ENCODE measurements at regions not wholly inside any gene's neighbourhood (a gene's known extent, or its start where the extent isn't known, plus 50 kb on each side); places are given as distances from the start of the nearest gene placed in this dataset.

GRCh38 chr3:20569310-20569709 is 383.3 kb upstream of the SGO1 start:
- Histone ChIP-seq H3K4me1 (ENCODE audit: insufficient read depth, low read length, poor library complexity, severe bottlenecking) (no peaks in the 10 kb centered on the region), H3K4me2 (ENCODE audit: low read depth, low read length, poor library complexity, severe bottlenecking) (no peak overlapping the region), H4K20me1 (ENCODE audit: insufficient read depth, low read length, poor library complexity, severe bottlenecking) (no peaks in the 10 kb centered on the region), H2AFZ (ENCODE audit: low read length) (no peak overlapping the region), H3K9ac (ENCODE audit: low read depth, low read length, poor library complexity, severe bottlenecking) (no peak overlapping the region), H3K9me3 (ENCODE audit: insufficient read depth, low read depth, low read length) (no peaks in the 10 kb centered on the region), H3K4me3 (ENCODE audit: low read length, poor library complexity, severe bottlenecking) (no peak overlapping the region), H3K27me3 (ENCODE audit: insufficient read depth, low read length, poor library complexity, severe bottlenecking) (no peaks in the 10 kb centered on the region), H3K79me2 (ENCODE audit: insufficient read depth, low read length) (no peaks in the 10 kb centered on the region), H3F3A (ENCODE audit: low read depth) (no peaks in the 10 kb centered on the region), H3K9me2 (replicated peaks; ENCODE audit: low read depth, low read length) (no peaks in the 10 kb centered on the region), H3K36me3 (ENCODE audit: insufficient read depth, low read length) (no peaks in the 10 kb centered on the region)
- TF ChIP-seq EZH2phosphoT487 (IDR thresholded peaks at IDR 0.05; ENCODE audit: borderline replicate concordance) = no peak

- Histone ChIP-seq H3K9me2 (replicated peaks; ENCODE audit: low read depth, low read length) (no peaks in the 10 kb centered on the region), H4K20me1 (ENCODE audit: insufficient read depth, low read length, poor library complexity, severe bottlenecking) (no peaks in the 10 kb centered on the region), H3K36me3 (ENCODE audit: insufficient read depth, low read length) (no peaks in the 10 kb centered on the region), H3K79me2 (ENCODE audit: insufficient read depth, low read length) (no peaks in the 10 kb centered on the region), H2AFZ (ENCODE audit: low read length) (no peak overlapping the region), H3K4me2 (ENCODE audit: low read depth, low read length, poor library complexity, severe bottlenecking) (no peak overlapping the region), H3K4me1 (ENCODE audit: insufficient read depth, low read length, poor library complexity, severe bottlenecking) (no peaks in the 10 kb centered on the region), H3K9me3 (ENCODE audit: insufficient read depth, low read depth, low read length) (no peaks in the 10 kb centered on the region), H3K4me3 (ENCODE audit: low read length, poor library complexity, severe bottlenecking) (no peak overlapping the region), H3F3A (ENCODE audit: low read depth) (no peaks in the 10 kb centered on the region), H3K9ac (ENCODE audit: low read depth, low read length, poor library complexity, severe bottlenecking) (no peak overlapping the region), H3K27me3 (ENCODE audit: insufficient read depth, low read length, poor library complexity, severe bottlenecking) (no peaks in the 10 kb centered on the region)
- TF ChIP-seq EZH2phosphoT487 (IDR thresholded peaks at IDR 0.05; ENCODE audit: borderline replicate concordance) = no peak
Observed at GRCh38 chr3:20564966-20565365, 379.0 kb upstream of the SGO1 start.

- H3K9me2 ChIP-seq (replicated peaks; ENCODE audit: low read depth, low read length) = no peaks in the 10 kb centered on the region
- no peak for TF ChIP-seq EZH2phosphoT487 (IDR thresholded peaks at IDR 0.05; ENCODE audit: borderline replicate concordance)
- no peak for TF ChIP-seq CTCF (conservative IDR thresholded peaks at IDR 0.05; ENCODE audit: low read length)
- no peaks in the 10 kb centered on the region for H3K27me3 ChIP-seq (ENCODE audit: insufficient read depth, low read length, poor library complexity, severe bottlenecking)
- no peak overlapping the region for H3K9ac ChIP-seq (ENCODE audit: low read depth, low read length, poor library complexity, severe bottlenecking)
- H2AFZ ChIP-seq (ENCODE audit: low read length) = no peak overlapping the region
- H3K4me3 ChIP-seq (ENCODE audit: low read length, poor library complexity, severe bottlenecking) = no peak overlapping the region
- no peaks in the 10 kb centered on the region for H3K36me3 ChIP-seq (ENCODE audit: insufficient read depth, low read length)
- H3K79me2 ChIP-seq (ENCODE audit: insufficient read depth, low read length) = no peaks in the 10 kb centered on the region
- H4K20me1 ChIP-seq (ENCODE audit: insufficient read depth, low read length, poor library complexity, severe bottlenecking) = no peaks in the 10 kb centered on the region
- H3K4me2 ChIP-seq (ENCODE audit: low read depth, low read length, poor library complexity, severe bottlenecking) = no peak overlapping the region
- H3K9me3 ChIP-seq (ENCODE audit: insufficient read depth, low read depth, low read length) = no peaks in the 10 kb centered on the region
- H3F3A ChIP-seq (ENCODE audit: low read depth) = no peaks in the 10 kb centered on the region
- no peaks in the 10 kb centered on the region for H3K4me1 ChIP-seq (ENCODE audit: insufficient read depth, low read length, poor library complexity, severe bottlenecking)
Observed at GRCh38 chr3:20563985-20564384, 378.0 kb upstream of the SGO1 start.

GRCh38 chr3:20563251-20563650 is 377.2 kb upstream of the SGO1 start:
- Histone ChIP-seq H3F3A (ENCODE audit: low read depth) (no peaks in the 10 kb centered on the region), H3K79me2 (ENCODE audit: insufficient read depth, low read length) (no peaks in the 10 kb centered on the region), H3K4me3 (ENCODE audit: low read length, poor library complexity, severe bottlenecking) (no peak overlapping the region), H3K9ac (ENCODE audit: low read depth, low read length, poor library complexity, severe bottlenecking) (no peak overlapping the region), H3K4me2 (ENCODE audit: low read depth, low read length, poor library complexity, severe bottlenecking) (no peak overlapping the region), H3K4me1 (ENCODE audit: insufficient read depth, low read length, poor library complexity, severe bottlenecking) (no peaks in the 10 kb centered on the region), H2AFZ (ENCODE audit: low read length) (no peak overlapping the region), H3K9me3 (ENCODE audit: insufficient read depth, low read depth, low read length) (no peaks in the 10 kb centered on the region), H3K9me2 (replicated peaks; ENCODE audit: low read depth, low read length) (no peaks in the 10 kb centered on the region), H3K36me3 (ENCODE audit: insufficient read depth, low read length) (no peaks in the 10 kb centered on the region), H3K27me3 (ENCODE audit: insufficient read depth, low read length, poor library complexity, severe bottlenecking) (no peaks in the 10 kb centered on the region), H4K20me1 (ENCODE audit: insufficient read depth, low read length, poor library complexity, severe bottlenecking) (no peaks in the 10 kb centered on the region)
- TF ChIP-seq EZH2phosphoT487 (IDR thresholded peaks at IDR 0.05; ENCODE audit: borderline replicate concordance) = no peak
- no peak for TF ChIP-seq CTCF (conservative IDR thresholded peaks at IDR 0.05; ENCODE audit: low read length)

All from Loucy (cell line).